ENCODE measurements at regions not wholly inside any gene's neighbourhood (a gene's known extent, or its start where the extent isn't known, plus 50 kb on each side); places are given as distances from the start of the nearest gene placed in this dataset.

DNA sequence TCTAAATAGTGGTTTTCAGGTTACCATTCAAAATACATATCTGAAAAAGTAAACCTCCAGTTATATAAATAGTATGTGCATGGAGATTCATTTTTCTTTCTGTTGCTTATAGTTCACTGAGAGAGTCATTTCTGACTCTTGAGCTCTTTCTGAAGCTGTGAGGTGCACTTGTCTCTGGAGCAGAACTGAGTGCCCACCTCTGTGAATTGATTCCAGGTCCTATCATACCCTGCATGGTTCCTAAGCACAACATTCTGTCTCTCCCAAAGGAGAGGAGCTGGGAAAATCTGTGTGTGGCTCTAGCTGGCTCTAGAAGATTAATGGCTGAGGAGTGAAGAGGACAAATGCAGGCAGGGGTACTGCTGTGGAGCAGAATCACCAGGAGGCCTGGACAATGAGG is 161.6 kb upstream of the HCCS start:
- Histone ChIP-seq H3K9ac (ENCODE audit: low read depth, low read length) (no peak overlapping the region), H3K36me3 (ENCODE audit: insufficient read depth, low read length) (no peaks in the 10 kb centered on the region), H3K4me1 (ENCODE audit: insufficient read depth, low read length) (0 out of 2 replicates have a peak, but pooled peaks cover 3% of the 10 kb centered on the region), H3K9me3 (ENCODE audit: control insufficient read depth, insufficient read depth, low read length) (no peaks in the 10 kb centered on the region)

DNA sequence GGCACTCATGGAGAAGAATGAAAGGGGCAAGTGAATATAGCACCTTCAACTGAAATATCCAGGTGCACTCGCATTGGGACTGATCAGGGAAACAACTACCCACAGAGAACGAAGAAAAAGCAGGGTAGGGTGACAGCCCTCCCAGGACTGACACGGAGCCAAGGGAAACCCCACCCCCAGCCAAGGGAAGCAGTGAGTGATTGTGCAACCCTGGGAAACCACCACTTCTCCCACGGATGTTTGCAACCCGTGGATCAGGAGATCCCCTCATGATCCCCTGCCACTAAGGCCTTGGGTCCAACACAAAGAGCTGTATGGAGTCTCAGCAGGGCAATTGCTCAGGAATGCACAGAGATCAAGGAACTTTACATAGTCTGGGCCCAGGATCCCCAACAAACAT is 158.5 kb upstream of the HCCS start:
- 0 out of 2 replicates have a peak, but pooled peaks cover 3% of the 10 kb centered on the region for H3K4me1 ChIP-seq (ENCODE audit: insufficient read depth, low read length)
- H3K9me3 ChIP-seq (ENCODE audit: control insufficient read depth, insufficient read depth, low read length), result no peaks in the 10 kb centered on the region
- H3K9ac ChIP-seq (ENCODE audit: low read depth, low read length), result no peak overlapping the region
- no peaks in the 10 kb centered on the region for H3K36me3 ChIP-seq (ENCODE audit: insufficient read depth, low read length)

DNA sequence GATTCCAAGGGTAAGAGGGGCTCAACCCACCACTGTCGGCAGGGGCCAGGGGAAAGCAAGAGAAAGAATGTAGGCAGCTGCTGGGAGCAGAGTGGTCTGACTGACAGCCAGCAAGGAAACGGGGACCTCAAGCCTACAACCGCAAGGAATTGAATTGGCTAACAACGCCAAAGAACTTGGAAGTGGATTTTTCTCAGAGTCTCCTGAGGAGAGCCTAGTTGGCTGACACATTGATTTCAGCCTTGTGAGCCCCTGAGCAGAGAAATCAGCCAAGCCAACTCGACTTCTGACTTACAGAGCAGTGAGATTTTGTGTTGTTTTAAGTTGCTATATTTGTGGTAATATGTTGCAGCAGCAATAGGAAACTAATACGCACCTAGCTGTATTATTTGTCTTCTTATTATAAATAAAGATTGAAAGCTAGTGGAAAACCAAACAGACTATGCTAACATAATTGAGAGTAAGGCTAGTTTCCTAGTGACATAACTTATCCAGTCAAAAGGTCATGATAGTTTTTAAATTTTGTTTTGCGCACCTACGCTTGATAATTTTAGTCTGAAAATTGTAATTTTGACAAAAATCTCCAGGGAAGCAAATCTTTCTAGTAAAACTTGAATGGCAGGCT is 145.8 kb upstream of the HCCS start:
- H3K36me3 ChIP-seq (ENCODE audit: insufficient read depth, low read length), result no peaks in the 10 kb centered on the region
- no peaks in the 10 kb centered on the region for H3K4me1 ChIP-seq (ENCODE audit: insufficient read depth, low read length)
- no peaks in the 10 kb centered on the region for H3K9me3 ChIP-seq (ENCODE audit: control insufficient read depth, insufficient read depth, low read length)
- H3K9ac ChIP-seq (ENCODE audit: low read depth, low read length), result no peak overlapping the region

DNA sequence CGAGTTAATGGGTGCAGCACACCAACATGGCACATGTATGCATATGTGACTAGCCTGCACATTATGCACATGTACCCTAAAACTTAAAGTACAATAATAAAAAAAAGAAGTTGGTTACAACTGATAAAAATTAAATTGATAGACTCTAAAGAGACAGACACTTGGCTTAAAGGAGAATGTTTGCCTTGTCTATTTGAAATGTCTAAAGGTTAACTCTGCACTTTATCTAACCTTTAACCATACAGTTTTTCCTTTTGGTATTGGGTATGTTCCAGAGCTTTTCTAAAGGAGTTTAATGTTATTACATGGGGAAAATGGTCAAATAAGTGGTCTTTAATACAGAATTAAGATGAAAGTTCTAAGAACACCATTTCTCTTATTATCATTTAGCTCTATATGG is 145.1 kb upstream of the HCCS start:
- no peak overlapping the region for H3K9ac ChIP-seq (ENCODE audit: low read depth, low read length)
- H3K9me3 ChIP-seq (ENCODE audit: control insufficient read depth, insufficient read depth, low read length), result no peaks in the 10 kb centered on the region
- no peaks in the 10 kb centered on the region for H3K36me3 ChIP-seq (ENCODE audit: insufficient read depth, low read length)
- H3K4me1 ChIP-seq (ENCODE audit: insufficient read depth, low read length), result no peaks in the 10 kb centered on the region

DNA sequence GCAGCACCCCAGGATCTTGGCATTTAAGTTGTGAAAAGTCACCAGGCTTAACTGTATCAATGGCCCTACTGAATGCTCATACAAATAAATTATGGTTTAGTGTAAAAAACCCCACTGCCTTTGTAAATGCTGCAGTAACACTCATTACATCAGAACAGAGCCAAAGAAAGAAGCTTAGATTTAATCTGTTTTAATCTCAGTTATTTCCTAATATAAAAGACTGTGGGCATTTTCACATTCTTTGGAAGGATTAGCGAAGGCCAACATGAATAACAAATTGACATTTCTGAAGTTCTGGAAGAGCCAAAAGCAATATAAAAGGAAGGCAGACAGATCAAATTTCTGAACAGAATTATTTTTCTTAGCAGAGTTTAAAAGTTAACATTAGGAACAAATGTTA is 140.0 kb upstream of the HCCS start:
- no peaks in the 10 kb centered on the region for H3K36me3 ChIP-seq (ENCODE audit: insufficient read depth, low read length)
- no peaks in the 10 kb centered on the region for H3K4me1 ChIP-seq (ENCODE audit: insufficient read depth, low read length)
- H3K9me3 ChIP-seq (ENCODE audit: control insufficient read depth, insufficient read depth, low read length), result no peaks in the 10 kb centered on the region
- H3K9ac ChIP-seq (ENCODE audit: low read depth, low read length), result no peak overlapping the region

DNA sequence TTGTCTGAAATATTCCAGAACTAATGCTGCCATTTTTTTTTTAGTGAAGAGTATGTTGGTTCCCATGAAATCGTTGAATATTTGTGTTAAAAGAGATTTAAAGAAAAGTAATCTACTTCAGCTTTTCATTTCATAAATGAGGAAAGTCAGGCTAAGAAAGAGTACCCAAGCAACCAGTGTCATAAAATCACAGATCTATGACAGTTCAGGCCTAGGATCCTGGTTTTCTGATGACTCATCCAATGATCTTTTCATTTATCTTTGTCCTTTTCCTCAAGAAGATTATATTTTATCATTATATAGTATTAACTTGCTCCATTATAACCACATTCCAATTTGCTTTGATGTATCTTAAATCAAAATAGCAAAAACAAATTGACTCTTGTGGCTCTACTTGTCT is 139.4 kb upstream of the HCCS start:
- no peaks in the 10 kb centered on the region for H3K9me3 ChIP-seq (ENCODE audit: control insufficient read depth, insufficient read depth, low read length)
- no peak overlapping the region for H3K9ac ChIP-seq (ENCODE audit: low read depth, low read length)
- no peaks in the 10 kb centered on the region for H3K4me1 ChIP-seq (ENCODE audit: insufficient read depth, low read length)
- no peaks in the 10 kb centered on the region for H3K36me3 ChIP-seq (ENCODE audit: insufficient read depth, low read length)

DNA sequence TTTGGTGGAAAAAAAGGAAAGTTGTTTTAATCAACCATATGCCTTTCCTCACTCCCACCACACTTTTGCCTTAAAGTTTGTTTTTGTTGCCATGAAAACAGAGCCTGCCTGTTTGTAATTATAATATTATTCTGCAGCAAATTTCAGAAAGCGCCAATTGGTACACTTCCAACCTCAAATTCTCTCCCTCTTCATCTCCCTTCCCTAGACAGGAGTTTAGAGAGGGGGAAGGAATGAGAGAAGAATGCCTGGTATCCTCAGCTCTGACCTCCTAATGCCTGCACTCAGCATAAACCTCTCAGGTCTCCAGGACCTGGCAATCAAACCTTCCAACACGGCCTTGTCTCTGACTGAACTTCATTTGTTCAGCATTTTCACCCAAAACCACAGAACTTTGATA is 138.4 kb upstream of the HCCS start:
- H3K9ac ChIP-seq (ENCODE audit: low read depth, low read length), result no peak overlapping the region
- H3K9me3 ChIP-seq (ENCODE audit: control insufficient read depth, insufficient read depth, low read length), result no peaks in the 10 kb centered on the region
- no peaks in the 10 kb centered on the region for H3K36me3 ChIP-seq (ENCODE audit: insufficient read depth, low read length)
- H3K4me1 ChIP-seq (ENCODE audit: insufficient read depth, low read length), result no peaks in the 10 kb centered on the region

DNA sequence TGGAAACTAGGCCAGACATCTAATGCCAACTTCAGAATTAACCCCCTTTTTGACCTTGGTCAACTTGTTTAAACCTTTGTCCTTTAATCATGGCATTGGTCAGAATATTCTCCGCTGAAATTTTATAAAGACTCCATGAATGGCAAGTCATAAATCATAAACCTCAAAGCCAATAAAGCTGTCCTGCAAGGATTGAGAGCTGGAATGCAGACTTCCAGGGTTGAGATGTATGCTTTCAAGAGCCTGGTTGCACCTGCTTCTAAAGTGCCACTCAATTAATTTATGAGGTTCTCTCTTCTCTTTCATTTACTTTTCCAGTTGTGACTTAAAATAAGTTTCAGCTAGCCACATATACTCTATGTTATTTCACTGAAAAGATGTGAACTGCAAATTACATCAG is 136.2 kb upstream of the HCCS start:
- no peaks in the 10 kb centered on the region for H3K36me3 ChIP-seq (ENCODE audit: insufficient read depth, low read length)
- no peaks in the 10 kb centered on the region for H3K4me1 ChIP-seq (ENCODE audit: insufficient read depth, low read length)
- no peaks in the 10 kb centered on the region for H3K9me3 ChIP-seq (ENCODE audit: control insufficient read depth, insufficient read depth, low read length)
- H3K9ac ChIP-seq (ENCODE audit: low read depth, low read length), result no peak overlapping the region

DNA sequence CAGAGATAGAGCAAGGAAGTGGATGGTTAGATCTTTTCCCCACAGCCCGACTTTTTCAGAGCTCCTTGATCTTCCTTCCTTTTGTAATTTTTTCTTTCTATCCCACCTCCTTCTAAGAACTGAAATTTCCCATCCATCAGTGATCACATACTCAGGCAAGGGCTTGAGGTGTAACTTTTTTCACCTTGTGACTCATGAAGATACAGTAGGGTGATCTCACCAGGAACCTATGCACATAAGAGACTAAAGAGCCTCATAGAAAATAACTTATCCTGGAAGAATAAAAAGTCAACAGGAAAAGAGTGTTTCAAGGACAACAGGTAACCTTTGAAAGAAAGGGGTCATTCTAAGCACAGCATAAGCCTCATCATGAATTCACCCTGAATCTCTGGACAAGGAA is 131.2 kb upstream of the HCCS start:
- H3K9ac ChIP-seq (ENCODE audit: low read depth, low read length), result no peak overlapping the region
- H3K9me3 ChIP-seq (ENCODE audit: control insufficient read depth, insufficient read depth, low read length), result no peaks in the 10 kb centered on the region
- H3K4me1 ChIP-seq (ENCODE audit: insufficient read depth, low read length), result no peaks in the 10 kb centered on the region
- H3K36me3 ChIP-seq (ENCODE audit: insufficient read depth, low read length), result no peaks in the 10 kb centered on the region

DNA sequence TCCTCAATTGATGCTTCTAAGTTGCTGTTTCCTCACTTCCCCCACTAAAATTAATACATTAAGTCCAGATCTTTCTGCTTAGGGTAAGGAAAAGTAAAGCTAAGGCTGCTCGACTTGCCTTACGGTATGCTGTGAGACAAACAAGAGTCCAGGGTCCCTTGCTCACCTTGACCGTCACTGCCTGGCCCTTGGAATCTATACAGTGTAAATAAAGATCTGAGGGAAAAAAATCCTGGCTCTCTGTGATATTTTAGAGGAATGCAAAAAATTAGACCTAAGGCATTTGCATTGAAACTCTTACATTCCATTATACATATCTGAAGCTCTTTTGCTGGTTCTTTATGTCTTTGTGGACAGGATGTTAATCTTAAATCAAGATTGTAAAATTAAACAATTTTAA is 129.6 kb upstream of the HCCS start:
- Histone ChIP-seq H3K9me3 (ENCODE audit: control insufficient read depth, insufficient read depth, low read length) (no peaks in the 10 kb centered on the region), H3K4me1 (ENCODE audit: insufficient read depth, low read length) (no peaks in the 10 kb centered on the region), H3K9ac (ENCODE audit: low read depth, low read length) (no peak overlapping the region), H3K36me3 (ENCODE audit: insufficient read depth, low read length) (no peaks in the 10 kb centered on the region)

DNA sequence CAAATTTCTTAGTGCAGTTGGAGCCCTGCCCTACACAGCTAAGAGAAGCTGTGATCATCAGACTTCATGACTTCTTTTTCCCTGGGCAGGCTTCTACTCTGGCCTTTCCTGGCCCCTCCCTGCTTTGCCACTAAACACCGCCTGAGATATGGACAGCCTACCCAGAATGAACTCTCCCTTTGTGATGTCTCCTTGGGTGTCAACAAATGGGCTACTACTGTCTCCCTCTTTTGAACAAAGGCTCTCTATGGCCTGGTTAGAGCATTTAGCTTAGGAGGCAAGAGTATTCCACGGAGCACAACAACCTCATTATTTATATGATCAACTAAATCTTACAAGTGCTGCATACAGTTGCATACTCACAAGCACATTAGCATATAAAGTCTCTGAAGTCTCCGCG is 127.6 kb upstream of the HCCS start:
- H3K9ac ChIP-seq (ENCODE audit: low read depth, low read length), result no peak overlapping the region
- no peaks in the 10 kb centered on the region for H3K9me3 ChIP-seq (ENCODE audit: control insufficient read depth, insufficient read depth, low read length)
- H3K36me3 ChIP-seq (ENCODE audit: insufficient read depth, low read length), result no peaks in the 10 kb centered on the region
- H3K4me1 ChIP-seq (ENCODE audit: insufficient read depth, low read length), result no peaks in the 10 kb centered on the region

DNA sequence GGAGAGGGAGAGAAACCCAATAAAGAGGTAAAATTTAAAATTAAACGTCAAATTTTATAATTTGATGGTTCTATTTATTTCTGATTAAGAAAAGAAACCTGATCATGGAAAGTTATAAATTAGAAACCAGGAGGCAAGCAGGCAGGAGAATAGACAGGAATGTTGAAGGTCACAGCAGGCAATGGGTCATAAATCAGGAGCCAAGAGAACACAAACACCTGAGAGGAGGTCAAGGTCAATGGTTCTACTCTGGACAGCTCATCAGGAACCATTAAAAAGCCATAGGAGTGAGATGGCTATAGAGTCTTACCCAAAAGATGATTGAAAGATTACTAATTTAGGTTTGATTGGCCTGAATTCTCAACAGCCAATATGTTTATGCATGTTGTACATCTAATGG is 126.9 kb upstream of the HCCS start:
- no peak overlapping the region for H3K9ac ChIP-seq (ENCODE audit: low read depth, low read length)
- no peaks in the 10 kb centered on the region for H3K36me3 ChIP-seq (ENCODE audit: insufficient read depth, low read length)
- no peaks in the 10 kb centered on the region for H3K9me3 ChIP-seq (ENCODE audit: control insufficient read depth, insufficient read depth, low read length)
- H3K4me1 ChIP-seq (ENCODE audit: insufficient read depth, low read length), result peaks cover 1% of the 10 kb centered on the region; the same call in 1 of the 2 replicates

DNA sequence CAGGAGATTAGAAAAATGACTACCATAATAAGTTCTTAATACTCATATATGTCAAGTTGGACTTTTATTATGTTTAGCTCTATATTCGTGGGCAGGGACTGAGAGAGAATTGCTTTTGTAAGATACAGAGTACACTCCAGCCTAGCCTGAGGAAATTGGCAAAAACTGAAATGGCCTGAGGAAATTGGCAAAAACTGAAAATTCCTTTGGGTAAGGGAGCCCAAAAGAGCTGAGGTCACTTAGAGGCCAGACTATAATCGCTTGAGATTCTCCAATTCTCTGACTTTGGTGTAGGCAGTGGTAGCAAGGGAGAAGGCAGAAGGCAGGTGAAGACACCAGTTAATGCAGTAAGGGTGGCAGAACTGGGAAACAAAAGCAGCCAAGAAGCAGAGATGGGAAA is 124.5 kb upstream of the HCCS start:
- peaks cover 7% of the 10 kb centered on the region; the same call in 1 of the 2 replicates for H3K4me1 ChIP-seq (ENCODE audit: insufficient read depth, low read length)
- H3K36me3 ChIP-seq (ENCODE audit: insufficient read depth, low read length), result no peaks in the 10 kb centered on the region
- no peak overlapping the region for H3K9ac ChIP-seq (ENCODE audit: low read depth, low read length)
- no peaks in the 10 kb centered on the region for H3K9me3 ChIP-seq (ENCODE audit: control insufficient read depth, insufficient read depth, low read length)

DNA sequence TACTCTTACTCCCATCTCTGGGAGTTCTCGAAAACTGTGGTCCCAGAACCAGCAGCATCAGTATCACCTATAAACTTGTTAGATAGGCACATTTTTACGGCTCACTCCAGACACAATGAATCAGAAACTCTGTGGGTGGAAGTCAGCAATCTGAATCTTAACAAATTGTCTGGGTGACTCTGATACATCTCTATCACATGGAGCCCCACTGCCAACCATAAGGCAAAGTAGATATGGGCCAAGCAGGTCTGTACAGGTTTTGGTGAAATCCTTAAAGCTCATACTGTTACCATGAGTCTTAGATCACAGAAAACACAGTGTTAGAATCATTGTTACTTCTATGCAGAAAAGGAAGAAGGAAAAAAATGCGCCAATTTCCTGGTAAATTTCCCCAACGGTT is 122.5 kb upstream of the HCCS start:
- H3K9ac ChIP-seq (ENCODE audit: low read depth, low read length), result no peak overlapping the region
- peaks cover 7% of the 10 kb centered on the region; the same call in 1 of the 2 replicates for H3K4me1 ChIP-seq (ENCODE audit: insufficient read depth, low read length)
- H3K9me3 ChIP-seq (ENCODE audit: control insufficient read depth, insufficient read depth, low read length), result no peaks in the 10 kb centered on the region
- no peaks in the 10 kb centered on the region for H3K36me3 ChIP-seq (ENCODE audit: insufficient read depth, low read length)

DNA sequence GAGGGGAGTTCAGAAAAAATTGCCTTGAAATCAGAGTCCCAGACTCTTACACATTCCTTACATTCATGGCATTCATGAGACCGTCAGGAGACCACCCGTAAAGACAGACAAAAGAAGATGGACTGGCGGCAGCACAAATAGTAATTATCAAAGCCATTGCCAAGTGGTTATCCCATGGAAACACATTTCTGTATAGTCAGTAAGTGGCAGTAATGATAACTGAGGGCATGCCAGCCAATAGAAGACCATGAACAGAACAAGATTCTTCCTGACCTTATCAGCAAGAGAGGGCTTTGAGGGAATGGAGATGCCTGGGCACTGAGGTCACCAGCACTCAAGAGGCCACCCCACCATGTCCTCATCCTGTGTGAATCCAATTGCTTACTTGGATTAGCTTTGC is 121.7 kb upstream of the HCCS start:
- Histone ChIP-seq H3K9ac (ENCODE audit: low read depth, low read length) (no peak overlapping the region), H3K4me1 (ENCODE audit: insufficient read depth, low read length) (peaks cover 7% of the 10 kb centered on the region; the same call in 1 of the 2 replicates), H3K9me3 (ENCODE audit: control insufficient read depth, insufficient read depth, low read length) (no peaks in the 10 kb centered on the region), H3K36me3 (ENCODE audit: insufficient read depth, low read length) (no peaks in the 10 kb centered on the region)

DNA sequence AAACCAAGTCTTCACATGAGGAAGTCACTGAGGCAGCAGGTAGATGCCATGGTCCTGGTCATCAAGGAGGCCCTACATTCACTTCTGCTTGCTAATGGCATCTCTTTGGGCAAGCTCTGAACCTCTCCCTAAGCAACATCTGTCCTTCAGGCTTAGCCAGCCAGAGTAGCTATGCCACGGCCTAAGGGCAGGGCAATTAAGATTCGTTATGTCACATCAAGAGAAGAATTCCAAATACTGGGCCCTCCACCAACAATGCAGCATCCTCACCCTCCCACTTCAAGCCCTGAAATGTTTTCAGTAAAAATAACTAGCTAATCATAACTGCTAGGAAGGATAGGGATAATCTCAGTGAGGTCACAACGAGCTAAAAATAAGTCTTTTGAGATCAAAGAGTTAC is 120.7 kb upstream of the HCCS start:
- Histone ChIP-seq H3K9ac (ENCODE audit: low read depth, low read length) (no peak overlapping the region), H3K9me3 (ENCODE audit: control insufficient read depth, insufficient read depth, low read length) (no peaks in the 10 kb centered on the region), H3K4me1 (ENCODE audit: insufficient read depth, low read length) (peaks cover 7% of the 10 kb centered on the region; the same call in 1 of the 2 replicates), H3K36me3 (ENCODE audit: insufficient read depth, low read length) (no peaks in the 10 kb centered on the region)
